ENCODE measurements at regions not wholly inside any gene's neighbourhood (a gene's known extent, or its start where the extent isn't known, plus 50 kb on each side); places are given as distances from the start of the nearest gene placed in this dataset.

DNA sequence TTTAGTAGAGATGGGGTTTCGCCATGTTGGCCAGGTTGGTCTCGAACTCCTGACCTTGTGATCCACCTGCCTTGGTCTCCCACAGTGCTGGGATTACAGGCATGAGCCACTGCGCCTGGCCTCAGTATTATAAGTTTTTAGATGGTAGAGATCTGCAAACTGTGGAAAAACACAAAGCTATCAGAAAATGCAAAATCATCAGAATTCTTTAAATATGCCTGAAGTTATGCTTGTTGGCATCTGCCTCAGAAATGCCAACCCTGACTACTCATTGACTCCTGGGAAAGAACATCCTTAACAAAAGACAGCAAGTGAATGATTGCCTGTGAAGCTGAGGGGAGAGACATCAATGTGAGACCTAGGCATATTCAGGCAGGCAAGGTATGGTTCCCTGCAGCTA lies 94.3 kb upstream of the MB21D2 start:
- CTCF ChIA-PET (ENCODE audit: partially characterized antibody): interaction anchor here (1.1 to 1.2 kb wide), 2 partner anchors 97 to 118 kb away, joined by 3 to 5 read pairs; no protein-coding TSS in a partner anchor
- H3K23me2 ChIP-seq (ENCODE audit: low read depth, low read length): no peaks in the 10 kb centered on the region
- H4K8ac ChIP-seq (ENCODE audit: extremely low read depth, insufficient read depth, low read length): no peak overlapping the region
- no peak for TF ChIP-seq SIRT6 (IDR thresholded peaks at IDR 0.05; ENCODE audit: low read length)
- TF ChIP-seq TBP (IDR thresholded peaks at IDR 0.05; ENCODE audit: low read depth, low read length): no peak
- no peak for TF ChIP-seq SAP30 (IDR thresholded peaks at IDR 0.05; ENCODE audit: insufficient read depth, insufficient replicate concordance, low read length)
- TF ChIP-seq GABPA (IDR thresholded peaks at IDR 0.05; ENCODE audit: borderline replicate concordance, insufficient read depth, low read length): no peak
- TF ChIP-seq CHD2 (IDR thresholded peaks at IDR 0.05; ENCODE audit: low read length): no peak
- no peak for TF ChIP-seq GTF2F1 (IDR thresholded peaks at IDR 0.05; ENCODE audit: borderline replicate concordance, low read depth, low read length)
- TF ChIP-seq RFX5 (IDR thresholded peaks at IDR 0.05; ENCODE audit: borderline replicate concordance, low read depth, low read length): no peak
- no peak for TF ChIP-seq KDM4A (IDR thresholded peaks at IDR 0.05; ENCODE audit: low read depth, low read length, severe bottlenecking)
- no peak for TF ChIP-seq RNF2 (IDR thresholded peaks at IDR 0.05; ENCODE audit: borderline replicate concordance, low read depth, low read length, missing control alignments, poor library complexity, severe bottlenecking)
- TF ChIP-seq CEBPB (IDR thresholded peaks at IDR 0.05; ENCODE audit: low read depth, low read length): no peak
- TF ChIP-seq YY1 (IDR thresholded peaks at IDR 0.05; ENCODE audit: low read depth, low read length): no peak

More for the DNA sequence above, 94.3 kb upstream of the MB21D2 start:
- POLR2A ChIA-PET (ENCODE audit: partially characterized antibody): no interaction called here
- FAIRE-seq (no peak), DNase-seq (ENCODE audit: low read depth in 1 of 2, low spot score in 2 of 2) (no peak)
- Histone ChIP-seq H4K20me1 (replicated peaks in 1 of 2; ENCODE audit: control insufficient read depth in 1 of 2, insufficient read depth in 2 of 2, low read length in 2 of 2) (no peaks in the 10 kb centered on the region), H3K27ac (ENCODE audit: low read depth, low read length) (no peak overlapping the region), H2BK120ac (replicated peaks; ENCODE audit: low read depth, low read length) (no peak overlapping the region), H4K5ac (ENCODE audit: insufficient read length, low read depth, low read length) (no peak overlapping the region), H2BK5ac (ENCODE audit: low read depth, low read length) (no peak overlapping the region), H3K9me3 (ENCODE audit: insufficient read depth in 2 of 2, low read depth in 1 of 2, low read length in 1 of 2) (peaks cover 3% of the 10 kb centered on the region in 2 experiments; a peak in 2 of 4 replicates), H2BK12ac (ENCODE audit: low read depth, low read length) (no peak overlapping the region), H3K79me2 (ENCODE audit: control insufficient read depth in 1 of 2, insufficient read depth in 2 of 2, low read length in 2 of 2) (no peaks in the 10 kb centered on the region), H3K4me1 (replicated peaks in 1 of 4; ENCODE audit: control insufficient read depth in 3 of 4, insufficient read depth in 4 of 4, low read length in 3 of 4) (peaks cover 0 to 6% (median 3%) of the 10 kb centered on the region in 4 experiments; a peak in 4 of 7 replicates), H2BK15ac (ENCODE audit: low read length) (no peak overlapping the region), H2AK5ac (ENCODE audit: low read depth, low read length) (no peak overlapping the region), H3K9ac (replicated peaks in 1 of 4; ENCODE audit: extremely low read depth in 1 of 4, low read depth in 3 of 4, low read length in 3 of 4) (no peak overlapping the region), H3K14ac (ENCODE audit: insufficient read length) (no peak overlapping the region), H3K23ac (ENCODE audit: insufficient read length) (no peak overlapping the region), H3K4ac (replicated peaks; ENCODE audit: insufficient read length, low read depth, low read length) (no peak overlapping the region), H3K4me3 (ENCODE audit: extremely low read depth in 1 of 4, insufficient read depth in 2 of 4, low read depth in 3 of 4, low read length in 4 of 4) (no peak overlapping the region), H3K4me2 (ENCODE audit: insufficient read depth in 1 of 2, low read depth in 2 of 2, low read length in 2 of 2) (no peak overlapping the region), H2AFZ (ENCODE audit: low read length) (no peak overlapping the region), H4K91ac (replicated peaks; ENCODE audit: insufficient read length, low read length) (no peak overlapping the region), H3K56ac (replicated peaks; ENCODE audit: insufficient read length, low read depth, low read length) (no peak overlapping the region), H3K27me3 (replicated peaks in 1 of 4; ENCODE audit: control insufficient read depth in 3 of 4, extremely low read depth in 1 of 4, insufficient read depth in 3 of 4, low read length in 3 of 4) (no peaks in the 10 kb centered on the region), H3K36me3 (ENCODE audit: control insufficient read depth in 2 of 4, insufficient read depth in 4 of 4, low read length in 3 of 4) (0 out of 8 replicates have a peak, but pooled peaks cover 0 to 2% (median 0%) of the 10 kb centered on the region in 4 experiments), H3K79me1 (ENCODE audit: low read depth, low read length) (no peaks in the 10 kb centered on the region), H3K18ac (ENCODE audit: extremely low read depth, low read length) (no peak overlapping the region), H2BK20ac (ENCODE audit: low read length) (no peak overlapping the region)
- 87% methylated on average over 3 of the region's 3 CpGs; no CpG with 5 or more reads in 1 of the 2 experiments for WGBS, 2 experiments (ENCODE audit: extremely low coverage in 1 of 2, insufficient coverage in 1 of 2, insufficient read length in 1 of 2, insufficient replicate concordance in 2 of 2, low coverage in 1 of 2, low lambda C conversion rate in 2 of 2, missing lambda C conversion rate in 1 of 2)
